B cell (primary cell): ENCODE measurements at regions not wholly inside any gene's neighbourhood (a gene's known extent, or its start where the extent isn't known, plus 50 kb on each side); places are given as distances from the start of the nearest gene placed in this dataset.

Experiments used
- ATAC-seq: fragments of 200-7000 bp; cut with Tn5 transposase; one replicate; pipeline ENCODE4 v1.10.0; 2021; ENCODE audit warnings: low read depth, mild to moderate bottlenecking, moderate number of reproducible peaks, moderate library complexity
- CTCF ChIA-PET: fragments of 350-600 bp; sonication (Branson Sonifier 250); formaldehyde crosslinking; loops from one replicate; lab custom pipeline; 2021; ENCODE audit warnings: antibody characterized with exemption, inconsistent platforms; lab: Charles Lee
- POLR2A ChIA-PET: fragments of 350-600 bp; sonication (Branson Sonifier 250); formaldehyde crosslinking; loops from one replicate; lab custom pipeline; 2021; ENCODE audit warnings: antibody characterized with exemption; lab: Charles Lee
- DNase-seq: peaks from one replicate; pipeline ENCODE4 v3.0.0; 2013
- H2AFZ ChIP-seq: 2 replicates; pipeline ENCODE4 v1.6.1; 2012; ENCODE audit warnings: mild to moderate bottlenecking, low read depth, low read length; ENCODE audit not compliant: insufficient read depth, poor library complexity, severe bottlenecking
- H3K27ac ChIP-seq, 2 donors: 1 replicate in 1 of 2; 2 replicates in 1 of 2; pipeline ENCODE4 v1.5.1; 2012 to 2013; ENCODE audit warnings: low read length in 2 of 2, mild to moderate bottlenecking in 2 of 2, moderate library complexity in 1 of 2
- H3K27me3 ChIP-seq, 4 experiments: fragments of 200-600 bp in 1 of 4; sonication (generic) in 1 of 4; replicated peaks in 1 of 4; 1 replicate in 2 of 4; 2 replicates in 2 of 4; pipeline versions ENCODE4 v1.6.1 to v1.7.0; 2013 to 2016; ENCODE audit warnings: low read length in 3 of 4, mild to moderate bottlenecking in 2 of 4, mixed read lengths in 1 of 4, moderate library complexity in 1 of 4; ENCODE audit not compliant: insufficient read depth in 4 of 4, control insufficient read depth in 3 of 4; ENCODE audit errors: control extremely low read depth in 1 of 4
- H3K36me3 ChIP-seq, 2 experiments: replicated peaks in 1 of 2; 1 replicate in 1 of 2; 2 replicates in 1 of 2; pipeline versions ENCODE4 v1.6.1 to v1.7.1; 2013; ENCODE audit warnings: low read length in 1 of 2; ENCODE audit not compliant: insufficient read depth in 2 of 2, control insufficient read depth in 1 of 2; ENCODE audit errors: control extremely low read depth in 1 of 2, extremely low read depth in 1 of 2
- H3K4me1 ChIP-seq, 2 donors: fragments of 200-600 bp in 1 of 2; sonication (generic) in 1 of 2; 1 replicate in 1 of 2; 2 replicates in 1 of 2; pipeline versions ENCODE4 v1.5.1 to v1.6.1; 2013 to 2017; ENCODE audit warnings: low read length in 2 of 2; ENCODE audit not compliant: control insufficient read depth in 2 of 2, insufficient read depth in 2 of 2
- H3K4me2 ChIP-seq: replicated peaks from 2 replicates; pipeline ENCODE3; 2012; ENCODE audit warnings: mild to moderate bottlenecking, low read depth, low read length; ENCODE audit not compliant: poor library complexity, severe bottlenecking
- H3K4me3 ChIP-seq, 5 experiments: fragments of 200-600 bp in 1 of 5; sonication (generic) in 1 of 5; 1 replicate in 3 of 5; 2 replicates in 2 of 5; pipeline versions ENCODE4 v1.5.1 to v1.7.0; 2011 to 2016; ENCODE audit warnings: low read length in 4 of 5, mild to moderate bottlenecking in 4 of 5, low read depth in 2 of 5, control low read depth in 1 of 5, moderate library complexity in 1 of 5; ENCODE audit not compliant: insufficient read depth in 1 of 5; ENCODE audit errors: control extremely low read depth in 1 of 5, extremely low read depth in 1 of 5
- H3K79me2 ChIP-seq: fragments of 200-600 bp; sonication (generic); one replicate; pipeline ENCODE4 v1.6.0; 2016; ENCODE audit warnings: low read length; ENCODE audit not compliant: control insufficient read depth, insufficient read depth
- H3K9ac ChIP-seq: fragments of 200-600 bp; sonication (generic); 2 replicates; pipeline ENCODE4 v1.6.1; 2017; ENCODE audit warnings: mild to moderate bottlenecking, low read length, moderate library complexity
- H3K9me3 ChIP-seq, 3 donors: one replicate each; pipeline versions ENCODE4 v1.6.1 to v1.7.1; 2013; ENCODE audit warnings: low read length in 2 of 3; ENCODE audit not compliant: control insufficient read depth in 2 of 3, insufficient read depth in 1 of 3; ENCODE audit errors: control extremely low read depth in 1 of 3
- H4K20me1 ChIP-seq: 2 replicates; pipeline ENCODE4 v1.6.0; 2012; ENCODE audit warnings: mild to moderate bottlenecking, low read length; ENCODE audit not compliant: insufficient read depth, control insufficient read depth, poor library complexity, severe bottlenecking
- H3K27ac Mint-ChIP-seq: one replicate; pipeline ENCODE4 v1.8.0; 2021; ENCODE audit warnings: mixed read lengths
- H3K27me3 Mint-ChIP-seq: one replicate; pipeline ENCODE4 v1.8.0; 2021; ENCODE audit warnings: mixed read lengths
- H3K4me1 Mint-ChIP-seq: one replicate; pipeline ENCODE4 v1.8.0; 2021; ENCODE audit warnings: mixed read lengths
- H3K4me3 Mint-ChIP-seq: one replicate; pipeline ENCODE4 v1.8.0; 2021; ENCODE audit warnings: mixed read lengths
- H3K9me3 Mint-ChIP-seq: one replicate; pipeline ENCODE4 v1.8.0; 2022; ENCODE audit warnings: mixed read lengths; ENCODE audit not compliant: insufficient read depth
- EZH2 ChIP-seq: IDR thresholded peaks from 2 replicates; pipeline ENCODE4 v1.6.1; 2012; ENCODE audit warnings: borderline replicate concordance, low read depth, mild to moderate bottlenecking, moderate library complexity, low read length; ENCODE audit not compliant: insufficient read depth, poor library complexity, severe bottlenecking
- WGBS: methylation state at CpG from one replicate; pipeline ENCODE4 v1.1.5; 2013; ENCODE audit warnings: missing lambda C conversion rate; ENCODE audit not compliant: insufficient coverage; 5-methylcytosine and 5-hydroxymethylcytosine counted together
- intact Hi-C: fragments of 100-400 bp; cut with micrococcal nuclease; formaldehyde crosslinking; loops from one replicate; pipeline ENCODE4 v1.10.0; 2022
- TF ChIP-seq, protein P1 (sequence below): fragments of 200-600 bp; IDR thresholded peaks from one replicate; pipeline ENCODE4 v1.8.0; 2022; ENCODE audit warnings: antibody characterized with exemption, mild to moderate bottlenecking

DNA sequence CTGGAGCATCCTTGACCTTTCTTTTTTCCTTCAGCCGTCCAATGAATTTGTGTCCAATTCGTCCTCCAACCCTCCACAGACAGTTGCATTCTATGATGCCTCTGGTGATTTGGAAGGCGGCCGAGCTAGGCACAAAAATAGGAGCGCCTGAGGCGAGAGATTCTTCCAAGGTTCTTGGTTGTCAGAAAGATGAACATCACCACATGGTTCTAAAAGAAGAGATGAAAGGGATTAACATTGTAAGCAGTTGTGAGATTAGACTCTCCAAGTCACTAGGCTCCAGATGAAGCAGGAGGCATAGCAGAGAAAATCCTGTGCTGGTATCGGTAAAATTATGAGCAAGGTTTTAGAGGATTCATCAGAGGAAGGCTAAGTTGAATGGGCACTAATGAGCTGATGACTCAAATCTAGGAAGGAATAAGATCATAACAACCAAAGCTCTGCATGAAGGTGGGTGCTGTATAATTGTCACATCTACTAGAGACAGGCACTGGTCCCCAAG lies 75.4 kb upstream of the MAP4K3 start:
- no peak overlapping the region for H3K9ac ChIP-seq
- no peak overlapping the region for H3K4me3 Mint-ChIP-seq
- H3K27me3 Mint-ChIP-seq: no peaks in the 10 kb centered on the region
- WGBS: 97% methylated on average over 7 of the region's 7 CpGs
- no peak overlapping the region for H3K27ac Mint-ChIP-seq
- peaks cover 17% of the 10 kb centered on the region for H3K4me1 Mint-ChIP-seq
- ATAC-seq (no peak), DNase-seq (no peak)
- H3K4me3 ChIP-seq: no peak overlapping the region
- no peak overlapping the region for H2AFZ ChIP-seq
- H3K9me3 ChIP-seq: no peaks in the 10 kb centered on the region
- no peaks in the 10 kb centered on the region for H3K36me3 ChIP-seq
- ChIA-PET POLR2A (interaction anchor here (1.0 kb wide), 1 partner anchor 38 kb away, joined by 5 read pairs; no protein-coding TSS in a partner anchor), CTCF (interaction anchor here (0.6 to 2.7 kb wide), 5 partner anchors 11 to 217 kb away, joined by 4 to 15 read pairs (median 7); no protein-coding TSS in a partner anchor)
- no peaks in the 10 kb centered on the region for H4K20me1 ChIP-seq
- H3K27me3 ChIP-seq: no peaks in the 10 kb centered on the region
- no peak for TF ChIP-seq EZH2
- TF ChIP-seq, protein P1, sequence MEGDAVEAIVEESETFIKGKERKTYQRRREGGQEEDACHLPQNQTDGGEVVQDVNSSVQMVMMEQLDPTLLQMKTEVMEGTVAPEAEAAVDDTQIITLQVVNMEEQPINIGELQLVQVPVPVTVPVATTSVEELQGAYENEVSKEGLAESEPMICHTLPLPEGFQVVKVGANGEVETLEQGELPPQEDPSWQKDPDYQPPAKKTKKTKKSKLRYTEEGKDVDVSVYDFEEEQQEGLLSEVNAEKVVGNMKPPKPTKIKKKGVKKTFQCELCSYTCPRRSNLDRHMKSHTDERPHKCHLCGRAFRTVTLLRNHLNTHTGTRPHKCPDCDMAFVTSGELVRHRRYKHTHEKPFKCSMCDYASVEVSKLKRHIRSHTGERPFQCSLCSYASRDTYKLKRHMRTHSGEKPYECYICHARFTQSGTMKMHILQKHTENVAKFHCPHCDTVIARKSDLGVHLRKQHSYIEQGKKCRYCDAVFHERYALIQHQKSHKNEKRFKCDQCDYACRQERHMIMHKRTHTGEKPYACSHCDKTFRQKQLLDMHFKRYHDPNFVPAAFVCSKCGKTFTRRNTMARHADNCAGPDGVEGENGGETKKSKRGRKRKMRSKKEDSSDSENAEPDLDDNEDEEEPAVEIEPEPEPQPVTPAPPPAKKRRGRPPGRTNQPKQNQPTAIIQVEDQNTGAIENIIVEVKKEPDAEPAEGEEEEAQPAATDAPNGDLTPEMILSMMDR: no peak
- no peak overlapping the region for H3K4me2 ChIP-seq
- no peaks in the 10 kb centered on the region for H3K79me2 ChIP-seq
- H3K4me1 ChIP-seq: peaks cover 7 to 9% of the 10 kb centered on the region in 2 donors
- no peak overlapping the region for H3K27ac ChIP-seq
- intact Hi-C loops: loop anchor here (5.0 kb wide), 1 partner anchor 35 kb away; no protein-coding TSS in a partner anchor
- H3K9me3 Mint-ChIP-seq: no peaks in the 10 kb centered on the region

- intact Hi-C loops: loop anchor here (1.0 to 5.0 kb wide), 2 partner anchors 36 to 217 kb away; no protein-coding TSS in a partner anchor
- H3K27ac Mint-ChIP-seq: no peak overlapping the region
- no peak overlapping the region for H3K9ac ChIP-seq
- ATAC-seq (no peak), DNase-seq (no peak)
- no peaks in the 10 kb centered on the region for H3K27me3 ChIP-seq
- no peaks in the 10 kb centered on the region for H3K9me3 ChIP-seq
- H3K36me3 ChIP-seq: no peaks in the 10 kb centered on the region
- no peak overlapping the region for H3K4me3 Mint-ChIP-seq
- POLR2A ChIA-PET: no interaction called here
- no peaks in the 10 kb centered on the region for H3K79me2 ChIP-seq
- no peak overlapping the region for H2AFZ ChIP-seq
- H3K27me3 Mint-ChIP-seq: no peaks in the 10 kb centered on the region
- peaks cover 7 to 9% of the 10 kb centered on the region in 2 donors for H3K4me1 ChIP-seq
- no peaks in the 10 kb centered on the region for H4K20me1 ChIP-seq
- CTCF ChIA-PET: interaction anchor here (0.6 to 2.7 kb wide), 5 partner anchors 10 to 217 kb away, joined by 4 to 15 read pairs (median 7); no protein-coding TSS in a partner anchor
- H3K9me3 Mint-ChIP-seq: no peaks in the 10 kb centered on the region
- peaks cover 17% of the 10 kb centered on the region for H3K4me1 Mint-ChIP-seq
- 100% methylated on average over 4 of the region's 6 CpGs for WGBS
- no peak overlapping the region for H3K4me2 ChIP-seq
- no peak overlapping the region for H3K4me3 ChIP-seq
- no peak for TF ChIP-seq EZH2
- TF ChIP-seq, protein P1: no peak
- H3K27ac ChIP-seq: no peak overlapping the region
Observed at GRCh38 chr2:39512941-39513340, 75.9 kb upstream of the MAP4K3 start.
